ENCODE measurements at regions not wholly inside any gene's neighbourhood (a gene's known extent, or its start where the extent isn't known, plus 50 kb on each side); places are given as distances from the start of the nearest gene placed in this dataset.

DNA sequence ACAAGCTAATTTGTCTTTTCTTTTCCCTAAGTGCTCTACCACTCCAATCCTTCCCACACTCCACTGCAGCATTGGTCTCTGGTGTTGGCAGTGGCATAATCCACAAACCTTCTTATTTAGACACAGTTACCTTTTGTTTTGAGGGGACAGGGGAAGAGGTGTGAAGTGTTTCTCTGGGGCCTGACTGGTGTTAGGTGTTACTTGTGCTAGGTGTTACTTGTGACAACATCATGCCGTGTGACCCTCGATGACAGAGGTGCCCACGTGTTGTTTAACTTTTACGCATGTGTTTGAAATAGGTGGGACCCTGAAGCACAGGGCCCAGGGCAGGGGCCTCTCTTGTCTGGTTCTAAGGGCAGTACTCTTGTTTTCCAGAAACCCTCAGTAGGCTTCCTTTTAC, 70.5 kb upstream of the SPRY4 start:
- CTCF ChIA-PET = no interaction called here
- Mint-ChIP-seq H3K27me3 (no peaks in the 10 kb centered on the region), H3K27ac (no peak overlapping the region), H3K4me1 (ENCODE audit: low read depth) (no peaks in the 10 kb centered on the region), H3K4me3 (no peak overlapping the region), H3K36me3 (no peaks in the 10 kb centered on the region), H3K9me3 (peaks cover 22% of the 10 kb centered on the region)
- intact Hi-C loops (cut with micrococcal nuclease) = no loop called here
- POLR2A ChIA-PET = no interaction called here
- no peak for DNase-seq

DNA sequence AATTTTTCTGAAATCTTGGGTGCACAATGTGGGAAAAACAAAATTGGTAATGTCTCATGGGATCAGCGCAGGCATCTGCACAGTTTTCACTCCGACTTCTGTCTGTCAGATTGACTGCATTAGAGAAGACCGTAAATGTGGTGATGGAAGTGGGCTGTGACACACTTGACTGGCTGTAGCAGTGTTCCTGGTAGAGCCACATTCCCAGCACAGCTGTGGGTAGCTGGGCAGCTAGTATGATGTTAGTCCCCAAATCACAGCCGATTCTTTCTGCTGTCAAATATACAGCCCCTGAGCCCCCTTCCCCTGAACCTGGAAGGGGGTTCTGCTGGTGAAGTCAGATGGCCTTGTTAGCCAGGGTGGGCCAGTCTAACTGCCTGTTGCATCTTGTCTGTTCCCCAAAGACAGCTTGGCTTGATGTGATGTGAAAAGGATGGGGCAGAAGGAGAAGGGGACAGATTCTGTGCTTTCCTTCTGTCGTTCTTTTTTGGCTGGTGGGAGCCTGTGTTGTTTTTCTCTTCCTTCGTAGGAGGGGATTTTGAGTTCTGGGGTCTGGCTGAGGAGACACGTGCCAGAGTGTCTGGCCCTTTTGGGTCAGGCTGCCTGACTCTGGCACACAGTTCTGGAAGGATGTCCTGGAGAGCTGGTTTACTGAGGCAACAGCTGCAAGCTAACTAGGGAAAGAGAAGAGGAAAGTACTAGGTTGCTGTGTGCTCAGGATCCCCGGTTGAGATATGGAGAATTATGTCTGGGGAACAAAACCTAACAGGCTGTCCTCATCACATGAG, 66.4 kb upstream of the SPRY4 start:
- H3K4me3 Mint-ChIP-seq = no peak overlapping the region
- ChIA-PET POLR2A (no interaction called here), CTCF (no interaction called here)
- peaks cover 7% of the 10 kb centered on the region for H3K4me1 Mint-ChIP-seq (ENCODE audit: low read depth)
- no peak overlapping the region for H3K27ac Mint-ChIP-seq
- no peaks in the 10 kb centered on the region for H3K27me3 Mint-ChIP-seq
- DNase-seq = no peak
- peaks cover 12% of the 10 kb centered on the region for H3K9me3 Mint-ChIP-seq
- H3K36me3 Mint-ChIP-seq = no peaks in the 10 kb centered on the region
- intact Hi-C loops (cut with micrococcal nuclease) = no loop called here

- no peak overlapping the region for H3K27ac Mint-ChIP-seq
- no peaks in the 10 kb centered on the region for H3K36me3 Mint-ChIP-seq
- H3K4me1 Mint-ChIP-seq (ENCODE audit: low read depth) = peaks cover 8% of the 10 kb centered on the region
- H3K9me3 Mint-ChIP-seq = peaks cover 3% of the 10 kb centered on the region
- H3K27me3 Mint-ChIP-seq = no peaks in the 10 kb centered on the region
- POLR2A ChIA-PET = no interaction called here
- intact Hi-C loops (cut with micrococcal nuclease) = no loop called here
- CTCF ChIA-PET = interaction anchor here (0.6 to 1.1 kb wide), 2 partner anchors 323 to 579 kb away, joined by 3 to 4 read pairs; no protein-coding TSS in a partner anchor
- no peak overlapping the region for H3K4me3 Mint-ChIP-seq
- DNase-seq = no peak
Observed at GRCh38 chr5:142390334-142390733, 65.5 kb upstream of the SPRY4 start.

- peaks cover 15% of the 10 kb centered on the region for H3K4me1 Mint-ChIP-seq (ENCODE audit: low read depth)
- no peak overlapping the region for H3K27ac Mint-ChIP-seq
- no peak overlapping the region for H3K4me3 Mint-ChIP-seq
- ChIA-PET CTCF (no interaction called here), POLR2A (no interaction called here)
- H3K27me3 Mint-ChIP-seq = no peaks in the 10 kb centered on the region
- DNase-seq = no peak
- intact Hi-C loops (cut with micrococcal nuclease) = no loop called here
- no peaks in the 10 kb centered on the region for H3K36me3 Mint-ChIP-seq
- no peaks in the 10 kb centered on the region for H3K9me3 Mint-ChIP-seq
Observed at GRCh38 chr5:142388696-142389095, 63.9 kb upstream of the SPRY4 start.

DNA sequence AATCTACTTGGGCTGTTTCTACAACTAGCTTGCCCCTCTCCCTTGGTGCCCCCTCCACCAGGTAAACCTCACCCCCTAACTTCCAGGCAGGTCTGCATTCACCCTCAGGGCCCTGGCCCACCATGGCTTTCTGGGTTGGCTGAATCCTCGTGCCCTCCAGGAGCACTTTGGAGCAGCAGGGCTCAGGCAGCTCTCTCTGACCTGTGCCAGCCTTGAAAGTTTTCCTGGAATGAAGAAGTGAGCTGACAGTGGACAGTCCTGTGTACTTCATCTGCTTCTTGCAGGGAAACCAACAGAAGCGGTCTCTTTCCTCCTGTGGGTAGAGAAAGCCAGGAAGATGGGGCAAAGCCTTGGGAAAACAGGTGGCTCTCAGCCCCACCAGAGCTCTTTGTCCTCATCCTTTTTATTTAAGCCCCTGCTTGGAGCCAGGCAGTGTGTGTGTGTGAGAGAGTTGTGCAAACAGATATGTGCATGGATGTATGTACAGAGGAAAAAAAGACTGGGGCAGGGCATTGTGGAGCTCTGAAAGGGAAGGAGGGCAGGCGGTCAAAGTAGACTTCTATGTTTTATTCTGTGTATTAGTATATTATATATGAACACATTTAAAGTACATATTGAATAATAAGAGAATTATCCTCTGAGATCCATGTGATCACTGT, 62.3 kb upstream of the SPRY4 start:
- H3K4me3 Mint-ChIP-seq = no peak overlapping the region
- H3K4me1 Mint-ChIP-seq (ENCODE audit: low read depth) = peaks cover 15% of the 10 kb centered on the region
- ChIA-PET CTCF (no interaction called here), POLR2A (no interaction called here)
- no peaks in the 10 kb centered on the region for H3K27me3 Mint-ChIP-seq
- H3K36me3 Mint-ChIP-seq = no peaks in the 10 kb centered on the region
- no peak overlapping the region for H3K27ac Mint-ChIP-seq
- DNase-seq = no peak
- intact Hi-C loops (cut with micrococcal nuclease) = no loop called here
- no peaks in the 10 kb centered on the region for H3K9me3 Mint-ChIP-seq

- Mint-ChIP-seq H3K27me3 (no peaks in the 10 kb centered on the region), H3K4me3 (no peak overlapping the region), H3K27ac (no peak overlapping the region), H3K4me1 (ENCODE audit: low read depth) (peaks cover 15% of the 10 kb centered on the region), H3K36me3 (no peaks in the 10 kb centered on the region), H3K9me3 (no peaks in the 10 kb centered on the region)
- ChIA-PET POLR2A (no interaction called here), CTCF (no interaction called here)
- intact Hi-C loops (cut with micrococcal nuclease) = no loop called here
- DNase-seq = no peak
Observed at GRCh38 chr5:142386137-142387023, 61.6 kb upstream of the SPRY4 start.

GRCh38 chr5:142385194-142385593, 60.4 kb upstream of the SPRY4 start:
- POLR2A ChIA-PET = no interaction called here
- DNase-seq = no peak
- no peaks in the 10 kb centered on the region for H3K27me3 Mint-ChIP-seq
- H3K9me3 Mint-ChIP-seq = no peaks in the 10 kb centered on the region
- CTCF ChIA-PET = interaction anchor here (0.6 kb wide), 1 partner anchor 130 kb away, joined by 5 read pairs; no protein-coding TSS in a partner anchor
- H3K36me3 Mint-ChIP-seq = no peaks in the 10 kb centered on the region
- H3K4me1 Mint-ChIP-seq (ENCODE audit: low read depth) = peaks cover 15% of the 10 kb centered on the region
- no peak overlapping the region for H3K27ac Mint-ChIP-seq
- no peak overlapping the region for H3K4me3 Mint-ChIP-seq
- intact Hi-C loops (cut with micrococcal nuclease) = no loop called here

- Mint-ChIP-seq H3K9me3 (no peaks in the 10 kb centered on the region), H3K4me3 (no peak overlapping the region), H3K27ac (no peak overlapping the region), H3K4me1 (ENCODE audit: low read depth) (peaks cover 19% of the 10 kb centered on the region), H3K27me3 (no peaks in the 10 kb centered on the region), H3K36me3 (no peaks in the 10 kb centered on the region)
- POLR2A ChIA-PET = interaction anchor here (0.7 kb wide), 1 partner anchor 343 kb away, joined by 3 read pairs; no protein-coding TSS in a partner anchor
- CTCF ChIA-PET = interaction anchor here (0.6 to 1.1 kb wide), 2 partner anchors 165 to 329 kb away, joined by 3 to 6 read pairs; no protein-coding TSS in a partner anchor
- intact Hi-C loops (cut with micrococcal nuclease) = no loop called here
- DNase-seq = no peak
Observed at GRCh38 chr5:142384014-142384413, 59.2 kb upstream of the SPRY4 start.

DNA sequence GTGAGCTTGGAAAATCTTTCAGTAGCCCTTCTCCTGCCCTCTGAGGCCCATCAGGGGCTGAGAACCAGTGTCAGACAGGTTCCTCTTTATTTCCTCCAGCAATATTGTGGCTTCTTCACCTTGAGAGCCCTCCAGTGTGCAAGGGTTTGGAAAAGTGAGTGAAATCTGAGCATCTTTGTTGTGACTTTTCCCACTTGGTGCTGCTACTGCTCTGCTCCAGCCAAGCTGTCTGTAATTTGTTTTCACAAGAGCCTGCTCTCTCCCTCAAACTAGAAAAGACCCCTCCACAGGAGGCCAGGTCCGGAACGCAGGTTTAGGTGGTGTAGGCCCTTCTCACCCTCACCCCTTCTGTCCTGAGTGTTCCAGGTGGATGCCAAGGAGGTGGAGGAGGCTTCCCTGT, 57.4 kb upstream of the SPRY4 start:
- no peaks in the 10 kb centered on the region for H3K9me3 Mint-ChIP-seq
- CTCF ChIA-PET = no interaction called here
- no peak for DNase-seq
- no peak overlapping the region for H3K27ac Mint-ChIP-seq
- POLR2A ChIA-PET = no interaction called here
- H3K4me1 Mint-ChIP-seq (ENCODE audit: low read depth) = peaks cover 21% of the 10 kb centered on the region
- no peaks in the 10 kb centered on the region for H3K36me3 Mint-ChIP-seq
- no peak overlapping the region for H3K4me3 Mint-ChIP-seq
- intact Hi-C loops (cut with micrococcal nuclease) = no loop called here
- no peaks in the 10 kb centered on the region for H3K27me3 Mint-ChIP-seq

DNA sequence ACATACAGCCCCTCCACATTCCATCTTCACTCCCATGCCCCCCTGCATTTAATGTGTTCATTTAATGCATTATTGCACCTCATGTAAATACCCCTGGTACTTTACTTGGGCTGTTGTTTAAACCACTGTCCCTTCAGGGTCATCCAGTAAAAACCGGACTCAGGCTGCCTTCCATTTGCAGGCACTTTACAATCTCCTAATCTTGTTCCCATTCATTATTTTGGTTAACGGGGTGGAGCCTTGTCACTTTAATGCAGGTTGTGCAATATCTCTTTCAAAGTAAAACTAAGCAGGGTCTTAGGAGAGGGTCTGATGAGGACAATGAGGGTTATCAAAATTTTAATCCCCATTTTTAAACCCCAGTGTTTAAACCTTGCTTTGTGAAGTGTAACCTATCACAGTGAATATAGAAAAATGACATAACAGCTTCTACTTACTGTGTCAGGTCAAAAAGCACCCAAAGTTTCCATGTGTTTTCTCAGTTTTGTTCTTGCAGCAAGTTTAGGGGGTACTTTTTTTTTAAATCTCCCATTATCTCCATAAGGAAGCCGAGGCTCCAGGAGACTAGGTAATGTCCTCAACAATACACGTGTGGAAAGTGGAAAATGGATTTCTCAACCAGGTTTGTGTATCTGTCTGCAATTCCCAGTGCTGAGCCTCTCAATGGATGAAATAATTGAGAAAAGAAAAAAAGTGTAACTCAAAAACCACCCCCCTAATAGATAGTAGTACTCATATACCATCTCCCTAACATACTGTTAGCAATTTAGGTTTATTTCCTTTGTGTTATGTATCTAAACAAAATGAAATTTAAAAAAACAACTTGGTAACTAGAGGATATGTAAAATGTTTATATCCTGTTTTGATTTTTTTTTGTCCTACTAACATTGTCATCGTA, 54.2 kb upstream of the SPRY4 start:
- H3K4me3 Mint-ChIP-seq = no peak overlapping the region
- peaks cover 12% of the 10 kb centered on the region for H3K4me1 Mint-ChIP-seq (ENCODE audit: low read depth)
- CTCF ChIA-PET = no interaction called here
- POLR2A ChIA-PET = no interaction called here
- H3K9me3 Mint-ChIP-seq = no peaks in the 10 kb centered on the region
- no peaks in the 10 kb centered on the region for H3K27me3 Mint-ChIP-seq
- DNase-seq = no peak
- no peaks in the 10 kb centered on the region for H3K36me3 Mint-ChIP-seq
- intact Hi-C loops (cut with micrococcal nuclease) = no loop called here
- no peak overlapping the region for H3K27ac Mint-ChIP-seq

GRCh38 chr5:142375944-142376411, 51.2 kb upstream of the SPRY4 start:
- H3K4me3 Mint-ChIP-seq = no peak overlapping the region
- H3K36me3 Mint-ChIP-seq = no peaks in the 10 kb centered on the region
- H3K27ac Mint-ChIP-seq = no peak overlapping the region
- intact Hi-C loops (cut with micrococcal nuclease) = no loop called here
- POLR2A ChIA-PET = no interaction called here
- DNase-seq = no peak
- H3K27me3 Mint-ChIP-seq = no peaks in the 10 kb centered on the region
- H3K4me1 Mint-ChIP-seq (ENCODE audit: low read depth) = peaks cover 11% of the 10 kb centered on the region
- H3K9me3 Mint-ChIP-seq = no peaks in the 10 kb centered on the region
- CTCF ChIA-PET = interaction anchor here (0.6 kb wide), 1 partner anchor 19 kb away, joined by 3 read pairs; no protein-coding TSS in a partner anchor

Measured in activated CD4-positive, alpha-beta memory T cell treated with anti-CD3 and anti-CD28 coated beads for 36 hours (primary cell).